ENCODE measurements at regions not wholly inside any gene's neighbourhood (a gene's known extent, or its start where the extent isn't known, plus 50 kb on each side); places are given as distances from the start of the nearest gene placed in this dataset.

GRCh38 chr3:135874035-135874434 lies 91.5 kb upstream of the PPP2R3A start:
- no peak overlapping the region for H3K9ac ChIP-seq
- peaks cover 4% of the 10 kb centered on the region for H3K9me3 ChIP-seq (ENCODE audit: control insufficient read depth, low read length)
- H3K27ac ChIP-seq = no peak overlapping the region
- no peaks in the 10 kb centered on the region for H3K36me3 ChIP-seq (ENCODE audit: control insufficient read depth, insufficient read depth, low read length)
- TF ChIP-seq, protein P1, sequence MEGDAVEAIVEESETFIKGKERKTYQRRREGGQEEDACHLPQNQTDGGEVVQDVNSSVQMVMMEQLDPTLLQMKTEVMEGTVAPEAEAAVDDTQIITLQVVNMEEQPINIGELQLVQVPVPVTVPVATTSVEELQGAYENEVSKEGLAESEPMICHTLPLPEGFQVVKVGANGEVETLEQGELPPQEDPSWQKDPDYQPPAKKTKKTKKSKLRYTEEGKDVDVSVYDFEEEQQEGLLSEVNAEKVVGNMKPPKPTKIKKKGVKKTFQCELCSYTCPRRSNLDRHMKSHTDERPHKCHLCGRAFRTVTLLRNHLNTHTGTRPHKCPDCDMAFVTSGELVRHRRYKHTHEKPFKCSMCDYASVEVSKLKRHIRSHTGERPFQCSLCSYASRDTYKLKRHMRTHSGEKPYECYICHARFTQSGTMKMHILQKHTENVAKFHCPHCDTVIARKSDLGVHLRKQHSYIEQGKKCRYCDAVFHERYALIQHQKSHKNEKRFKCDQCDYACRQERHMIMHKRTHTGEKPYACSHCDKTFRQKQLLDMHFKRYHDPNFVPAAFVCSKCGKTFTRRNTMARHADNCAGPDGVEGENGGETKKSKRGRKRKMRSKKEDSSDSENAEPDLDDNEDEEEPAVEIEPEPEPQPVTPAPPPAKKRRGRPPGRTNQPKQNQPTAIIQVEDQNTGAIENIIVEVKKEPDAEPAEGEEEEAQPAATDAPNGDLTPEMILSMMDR (IDR thresholded peaks at IDR 0.05) = no peak
- no peaks in the 10 kb centered on the region for H3K27me3 ChIP-seq (ENCODE audit: control insufficient read depth, insufficient read depth, low read length)
- no peak overlapping the region for H2AFZ ChIP-seq
- H3K4me1 ChIP-seq = no peaks in the 10 kb centered on the region
- H3K4me3 ChIP-seq (ENCODE audit: low read depth, low read length) = no peak overlapping the region
- no peak overlapping the region for H3K4me2 ChIP-seq (ENCODE audit: low read length)
- H3K79me2 ChIP-seq = no peaks in the 10 kb centered on the region

- H3K4me2 ChIP-seq (ENCODE audit: low read length) = no peak overlapping the region
- peaks cover 3% of the 10 kb centered on the region for H3K9me3 ChIP-seq (ENCODE audit: control insufficient read depth, low read length)
- no peak overlapping the region for H2AFZ ChIP-seq
- H3K27ac ChIP-seq = no peak overlapping the region
- no peaks in the 10 kb centered on the region for H3K79me2 ChIP-seq
- no peaks in the 10 kb centered on the region for H3K4me1 ChIP-seq
- no peaks in the 10 kb centered on the region for H3K27me3 ChIP-seq (ENCODE audit: control insufficient read depth, insufficient read depth, low read length)
- TF ChIP-seq, protein P1 (IDR thresholded peaks at IDR 0.05) = no peak
- no peak overlapping the region for H3K9ac ChIP-seq
- no peak overlapping the region for H3K4me3 ChIP-seq (ENCODE audit: low read depth, low read length)
- no peaks in the 10 kb centered on the region for H3K36me3 ChIP-seq (ENCODE audit: control insufficient read depth, insufficient read depth, low read length)
Measured at GRCh38 chr3:135878501-135878900, 87.0 kb upstream of the PPP2R3A start.

DNA sequence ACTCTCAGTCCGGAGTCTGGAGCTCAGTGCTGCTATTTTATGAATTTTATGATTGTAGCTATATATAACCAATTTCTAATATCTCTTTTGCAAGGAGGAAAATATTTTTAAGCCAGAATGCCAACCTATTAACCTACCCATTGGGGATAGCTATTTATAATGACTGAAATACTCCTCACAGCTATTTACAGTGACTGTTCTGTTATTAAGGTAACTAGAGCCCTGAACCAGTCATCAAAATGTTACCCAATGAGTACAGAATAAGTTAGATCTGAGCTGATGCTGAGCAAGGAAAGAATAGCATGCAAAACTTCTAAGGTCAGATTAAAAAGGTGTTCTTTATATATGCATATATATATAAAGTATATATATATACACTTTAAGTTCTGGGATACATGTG lies 79.6 kb upstream of the PPP2R3A start:
- no peaks in the 10 kb centered on the region for H3K27me3 ChIP-seq (ENCODE audit: control insufficient read depth, insufficient read depth, low read length)
- no peak overlapping the region for H3K9ac ChIP-seq
- no peak overlapping the region for H3K4me3 ChIP-seq (ENCODE audit: low read depth, low read length)
- H3K9me3 ChIP-seq (ENCODE audit: control insufficient read depth, low read length) = no peaks in the 10 kb centered on the region
- no peak overlapping the region for H2AFZ ChIP-seq
- H3K4me2 ChIP-seq (ENCODE audit: low read length) = no peak overlapping the region
- TF ChIP-seq, protein P1 (IDR thresholded peaks at IDR 0.05) = no peak
- no peaks in the 10 kb centered on the region for H3K36me3 ChIP-seq (ENCODE audit: control insufficient read depth, insufficient read depth, low read length)
- no peaks in the 10 kb centered on the region for H3K4me1 ChIP-seq
- no peaks in the 10 kb centered on the region for H3K79me2 ChIP-seq
- no peak overlapping the region for H3K27ac ChIP-seq

- H2AFZ ChIP-seq = no peak overlapping the region
- no peaks in the 10 kb centered on the region for H3K4me1 ChIP-seq
- no peak overlapping the region for H3K4me2 ChIP-seq (ENCODE audit: low read length)
- no peaks in the 10 kb centered on the region for H3K79me2 ChIP-seq
- TF ChIP-seq, protein P1 (IDR thresholded peaks at IDR 0.05) = no peak
- no peaks in the 10 kb centered on the region for H3K9me3 ChIP-seq (ENCODE audit: control insufficient read depth, low read length)
- no peak overlapping the region for H3K4me3 ChIP-seq (ENCODE audit: low read depth, low read length)
- no peak overlapping the region for H3K27ac ChIP-seq
- no peak overlapping the region for H3K9ac ChIP-seq
- no peaks in the 10 kb centered on the region for H3K36me3 ChIP-seq (ENCODE audit: control insufficient read depth, insufficient read depth, low read length)
- H3K27me3 ChIP-seq (ENCODE audit: control insufficient read depth, insufficient read depth, low read length) = no peaks in the 10 kb centered on the region
Measured at GRCh38 chr3:135887220-135887619, 78.3 kb upstream of the PPP2R3A start.

DNA sequence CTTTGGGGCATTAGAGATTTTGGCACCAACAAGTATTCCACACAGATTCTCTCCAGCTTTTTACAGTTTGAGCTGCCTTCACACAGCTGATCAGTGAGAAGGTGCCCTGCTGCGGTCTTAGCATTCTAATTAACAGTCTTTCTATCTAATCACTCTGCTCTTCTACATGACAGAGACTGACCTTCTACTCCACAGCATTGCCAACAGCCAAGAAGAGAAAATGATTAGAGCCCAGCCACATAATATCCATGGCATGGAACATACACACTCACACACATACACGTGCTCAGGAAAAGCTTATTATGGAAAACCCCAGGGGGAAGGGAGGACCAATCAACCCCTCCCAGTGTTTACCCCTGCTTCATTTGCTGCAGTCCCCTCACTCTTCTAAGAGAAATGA lies 76.1 kb upstream of the PPP2R3A start:
- TF ChIP-seq, protein P1 (IDR thresholded peaks at IDR 0.05) = no peak
- no peaks in the 10 kb centered on the region for H3K79me2 ChIP-seq
- no peak overlapping the region for H3K4me3 ChIP-seq (ENCODE audit: low read depth, low read length)
- no peaks in the 10 kb centered on the region for H3K4me1 ChIP-seq
- H3K27ac ChIP-seq = no peak overlapping the region
- no peaks in the 10 kb centered on the region for H3K9me3 ChIP-seq (ENCODE audit: control insufficient read depth, low read length)
- no peaks in the 10 kb centered on the region for H3K36me3 ChIP-seq (ENCODE audit: control insufficient read depth, insufficient read depth, low read length)
- H3K4me2 ChIP-seq (ENCODE audit: low read length) = no peak overlapping the region
- no peak overlapping the region for H3K9ac ChIP-seq
- no peak overlapping the region for H2AFZ ChIP-seq
- no peaks in the 10 kb centered on the region for H3K27me3 ChIP-seq (ENCODE audit: control insufficient read depth, insufficient read depth, low read length)

Measured in parathyroid adenoma (tissue), 2 donors.